ENCODE measurements at regions not wholly inside any gene's neighbourhood (a gene's known extent, or its start where the extent isn't known, plus 50 kb on each side); places are given as distances from the start of the nearest gene placed in this dataset.

- DNase-seq (ENCODE audit: low read depth) = no peak
- no peak for TF ChIP-seq CTCF (conservative IDR thresholded peaks at IDR 0.05; ENCODE audit: control insufficient read depth, insufficient read depth, low read depth, low read length)
- H3K4me3 ChIP-seq (ENCODE audit: control insufficient read depth, low read depth, low read length) = no peak overlapping the region
Measured at GRCh38 chr3:144317961-144318360, 346.3 kb downstream of the DIPK2A start.

- H3K4me3 ChIP-seq (ENCODE audit: control insufficient read depth, low read depth, low read length) = no peak overlapping the region
- TF ChIP-seq CTCF (conservative IDR thresholded peaks at IDR 0.05; ENCODE audit: control insufficient read depth, insufficient read depth, low read depth, low read length) = no peak
- no peak for DNase-seq (ENCODE audit: low read depth)
Measured at GRCh38 chr3:144324076-144324475, 352.5 kb downstream of the DIPK2A start.

- no peak for TF ChIP-seq CTCF (conservative IDR thresholded peaks at IDR 0.05; ENCODE audit: control insufficient read depth, insufficient read depth, low read depth, low read length)
- DNase-seq (ENCODE audit: low read depth) = no peak
- no peak overlapping the region for H3K4me3 ChIP-seq (ENCODE audit: control insufficient read depth, low read depth, low read length)
Measured at GRCh38 chr3:144332868-144333267, 361.2 kb downstream of the DIPK2A start.

- no peak for TF ChIP-seq CTCF (conservative IDR thresholded peaks at IDR 0.05; ENCODE audit: control insufficient read depth, insufficient read depth, low read depth, low read length)
- DNase-seq (ENCODE audit: low read depth) = no peak
- H3K4me3 ChIP-seq (ENCODE audit: control insufficient read depth, low read depth, low read length) = no peak overlapping the region
Measured at GRCh38 chr3:144341471-144341870, 369.8 kb downstream of the DIPK2A start.

- no peak for TF ChIP-seq CTCF (conservative IDR thresholded peaks at IDR 0.05; ENCODE audit: control insufficient read depth, insufficient read depth, low read depth, low read length)
- no peak for DNase-seq (ENCODE audit: low read depth)
- H3K4me3 ChIP-seq (ENCODE audit: control insufficient read depth, low read depth, low read length) = no peak overlapping the region
Measured at GRCh38 chr3:144343343-144343742, 371.7 kb downstream of the DIPK2A start.

GRCh38 chr3:144343777-144344176, 372.2 kb downstream of the DIPK2A start:
- no peak for TF ChIP-seq CTCF (conservative IDR thresholded peaks at IDR 0.05; ENCODE audit: control insufficient read depth, insufficient read depth, low read depth, low read length)

GRCh38 chr3:144344925-144345548, 373.4 kb downstream of the DIPK2A start:
- no peak for DNase-seq (ENCODE audit: low read depth)
- no peak overlapping the region for H3K4me3 ChIP-seq (ENCODE audit: control insufficient read depth, low read depth, low read length)
- no peak for TF ChIP-seq CTCF (conservative IDR thresholded peaks at IDR 0.05; ENCODE audit: control insufficient read depth, insufficient read depth, low read depth, low read length)

More at GRCh38 chr3:144343777-144344176, 372.2 kb downstream of the DIPK2A start:
- H3K4me3 ChIP-seq (ENCODE audit: control insufficient read depth, low read depth, low read length) = no peak overlapping the region
- no peak for DNase-seq (ENCODE audit: low read depth)
